ENCODE measurements at regions not wholly inside any gene's neighbourhood (a gene's known extent, or its start where the extent isn't known, plus 50 kb on each side); places are given as distances from the start of the nearest gene placed in this dataset.

GRCh38 chrX:40887476-40887875, 152.1 kb upstream of the MED14 start:
- TF ChIP-seq CTCF (IDR thresholded peaks at IDR 0.05 in 4 of 5, conservative IDR thresholded peaks at IDR 0.05 in 1 of 5): no peak
- no peak for TF ChIP-seq POLR2A (IDR thresholded peaks at IDR 0.05)

Data from gastrocnemius medialis (tissue), 4 donors.